Body of pancreas (tissue), 4 donors: ENCODE measurements at regions not wholly inside any gene's neighbourhood (a gene's known extent, or its start where the extent isn't known, plus 50 kb on each side); places are given as distances from the start of the nearest gene placed in this dataset.

ENCODE experiments used
- ATAC-seq: fragments of 150-250 bp; one replicate; pipeline ENCODE4 v1.9.1; 2016
- DNase-seq, 4 donors: peaks; one replicate each; pipeline ENCODE4 v3.0.0-alpha.2; 2019
- H3K27ac ChIP-seq, 4 donors: fragments of 200-600 bp; sonication (generic); 1 replicate in 3 of 4; 2 replicates in 1 of 4; pipeline versions ENCODE4 v1.5.1 to v1.6.1; 2016 to 2019; ENCODE audit warnings: mild to moderate bottlenecking in 1 of 4, mixed read lengths in 1 of 4, moderate library complexity in 1 of 4
- H3K27me3 ChIP-seq, 2 donors: fragments of 200-600 bp; sonication (generic); one replicate each; pipeline ENCODE4 v1.6.0; 2016; ENCODE audit warnings: mild to moderate bottlenecking in 1 of 2
- H3K36me3 ChIP-seq, 2 donors: fragments of 200-600 bp; sonication (generic); replicated peaks in 1 of 2; 2 replicates each; pipeline ENCODE4 v1.5.1; 2016; ENCODE audit warnings: low read depth in 2 of 2; ENCODE audit not compliant: insufficient read depth in 1 of 2
- H3K4me1 ChIP-seq: fragments of 200-600 bp; sonication (generic); one replicate; pipeline ENCODE4 v1.6.0; 2016
- H3K4me3 ChIP-seq, 2 donors: fragments of 200-600 bp; sonication (generic); 1 replicate in 1 of 2; 2 replicates in 1 of 2; pipeline ENCODE4 v1.5.1; 2016 to 2019
- H3K9me3 ChIP-seq, 3 donors: fragments of 200-600 bp; sonication (generic); 1 replicate in 2 of 3; 2 replicates in 1 of 3; pipeline ENCODE4 v1.5.1; 2016
- CTCF ChIP-seq, 7 experiments: fragments of 450-650 bp in 4 of 7; fragments of 200-600 bp in 3 of 7; sonication (generic) in 3 of 7; IDR thresholded peaks; one replicate each; pipeline ENCODE4 v1.5.1; 2016 to 2019; ENCODE audit warnings: antibody characterized with exemption in 7 of 7
- POLR2A ChIP-seq, 3 donors: fragments of 450-650 bp; IDR thresholded peaks; one replicate each; pipeline ENCODE4 v1.6.1; 2016; ENCODE audit warnings: antibody characterized with exemption in 3 of 3, mild to moderate bottlenecking in 2 of 3
- WGBS, 2 donors: methylation state at CpG; one replicate each; pipeline ENCODE4 v1.1.5; 2017; 5-methylcytosine and 5-hydroxymethylcytosine counted together
- intact Hi-C: fragments of 100-400 bp; cut with DNase I; formaldehyde crosslinking; loops from one replicate; pipeline ENCODE4 v1.15.1; 2023

GRCh38 chr4:56220261-56220660 is 167.0 kb downstream of the AASDH start:
- H3K36me3 ChIP-seq = no peaks in the 10 kb centered on the region
- TF ChIP-seq POLR2A (IDR thresholded peaks at IDR 0.05) = no peak
- no peak for TF ChIP-seq CTCF (IDR thresholded peaks at IDR 0.05)
- no peak overlapping the region for H3K27ac ChIP-seq
- no peak overlapping the region for H3K4me3 ChIP-seq
- WGBS, 2 donors = 86 to 87% methylated on average over 3 of the region's 3 CpGs
- no peaks in the 10 kb centered on the region for H3K4me1 ChIP-seq
- H3K9me3 ChIP-seq = no peaks in the 10 kb centered on the region
- DNase-seq (no peak), ATAC-seq (no peak)
- intact Hi-C loops = no loop called here
- no peaks in the 10 kb centered on the region for H3K27me3 ChIP-seq

GRCh38 chr4:56219447-56219846 is 167.8 kb downstream of the AASDH start:
- DNase-seq (no peak), ATAC-seq (no peak)
- Histone ChIP-seq H3K36me3 (no peaks in the 10 kb centered on the region), H3K4me1 (no peaks in the 10 kb centered on the region), H3K4me3 (no peak overlapping the region), H3K27me3 (no peaks in the 10 kb centered on the region), H3K9me3 (no peaks in the 10 kb centered on the region), H3K27ac (no peak overlapping the region)
- intact Hi-C loops = no loop called here
- TF ChIP-seq POLR2A (IDR thresholded peaks at IDR 0.05) (no peak), CTCF (IDR thresholded peaks at IDR 0.05) (no peak)
- WGBS, 2 donors = 69 to 73% methylated on average over 3 of the region's 3 CpGs

- H3K9me3 ChIP-seq = no peaks in the 10 kb centered on the region
- WGBS, 2 donors = 84 to 91% methylated on average over 2 of the region's 2 CpGs
- H3K27me3 ChIP-seq = no peaks in the 10 kb centered on the region
- ATAC-seq = no peak
- no peaks in the 10 kb centered on the region for H3K36me3 ChIP-seq
- intact Hi-C loops = no loop called here
- no peak overlapping the region for H3K4me3 ChIP-seq
- no peak overlapping the region for H3K27ac ChIP-seq
- no peak for TF ChIP-seq POLR2A (IDR thresholded peaks at IDR 0.05)
- TF ChIP-seq CTCF (IDR thresholded peaks at IDR 0.05) = no peak
- no peak for DNase-seq
- H3K4me1 ChIP-seq = no peaks in the 10 kb centered on the region
Observed at GRCh38 chr4:56218230-56218895, 168.9 kb downstream of the AASDH start.

- no peaks in the 10 kb centered on the region for H3K4me1 ChIP-seq
- intact Hi-C loops = no loop called here
- no peaks in the 10 kb centered on the region for H3K9me3 ChIP-seq
- no peak for DNase-seq
- TF ChIP-seq POLR2A (IDR thresholded peaks at IDR 0.05) = no peak
- TF ChIP-seq CTCF (IDR thresholded peaks at IDR 0.05) = no peak
- 23 to 27% methylated on average over 3 of the region's 3 CpGs for WGBS, 2 donors
- no peaks in the 10 kb centered on the region for H3K36me3 ChIP-seq
- no peak overlapping the region for H3K4me3 ChIP-seq
- H3K27me3 ChIP-seq = no peaks in the 10 kb centered on the region
- no peak overlapping the region for H3K27ac ChIP-seq
- no peak for ATAC-seq
Observed at GRCh38 chr4:56217343-56217890, 169.9 kb downstream of the AASDH start.

GRCh38 chr4:56215901-56216300 is 171.4 kb downstream of the AASDH start:
- ATAC-seq (no peak), DNase-seq (peak in 2 of 4 donors; percentile 7 to 8)
- no peak overlapping the region for H3K27ac ChIP-seq
- peaks cover 0 to 7% (median 0%) of the 10 kb centered on the region in 3 donors for H3K9me3 ChIP-seq
- no peaks in the 10 kb centered on the region for H3K36me3 ChIP-seq
- no peak overlapping the region for H3K4me3 ChIP-seq
- H3K4me1 ChIP-seq = no peaks in the 10 kb centered on the region
- TF ChIP-seq CTCF (IDR thresholded peaks at IDR 0.05) (no peak), POLR2A (IDR thresholded peaks at IDR 0.05) (no peak)
- intact Hi-C loops = no loop called here
- no peaks in the 10 kb centered on the region for H3K27me3 ChIP-seq
- 47 to 50% methylated on average over 3 of the region's 3 CpGs for WGBS, 2 donors
